ENCODE measurements at regions not wholly inside any gene's neighbourhood (a gene's known extent, or its start where the extent isn't known, plus 50 kb on each side); places are given as distances from the start of the nearest gene placed in this dataset.

DNA sequence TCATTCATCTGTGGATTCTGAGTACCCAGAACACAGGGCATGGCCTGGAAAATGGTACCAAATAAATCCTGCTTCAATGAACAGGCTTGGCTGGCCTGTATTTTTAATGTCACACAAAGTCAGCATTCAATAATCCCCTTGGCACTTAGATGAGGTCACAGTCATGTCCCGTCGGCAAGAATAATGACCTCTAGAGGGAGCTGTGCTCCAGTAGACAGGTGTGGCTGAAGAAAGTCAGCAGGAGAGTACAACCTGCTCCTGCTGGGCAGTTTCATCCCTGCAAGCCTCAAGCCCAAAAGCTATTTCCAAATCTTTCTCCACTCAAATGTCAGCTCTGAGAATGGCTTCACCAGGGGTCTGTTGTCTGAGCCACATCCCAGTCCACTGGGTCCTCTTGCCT, 404.0 kb upstream of the F9 start:
- TF ChIP-seq CTCF (IDR thresholded peaks at IDR 0.05) = peak; percentile 60
- Histone ChIP-seq H3K4me3 (no peak overlapping the region), H3K27me3 (ENCODE audit: insufficient read depth in 3 of 3, low read length in 2 of 3) (no peaks in the 10 kb centered on the region), H3K27ac (no peak overlapping the region), H3K9me3 (no peaks in the 10 kb centered on the region), H3K36me3 (ENCODE audit: insufficient read depth in 1 of 2, low read depth in 1 of 2) (no peaks in the 10 kb centered on the region), H3K4me1 (peaks cover 3% of the 10 kb centered on the region)
- ATAC-seq = peak; percentile 86 to 96 (median 93)
- WGBS, 3 donors = 3 to 14% (median 9%) methylated on average over 2 of the region's 2 CpGs
- DNase-seq = peak; percentile 10 to 46
- intact Hi-C loops (cut with DNase I) = loop anchor here in 1 of 2 donors (2.0 to 10.0 kb wide), 2 partner anchors 58 to 296 kb away; no protein-coding TSS in a partner anchor

DNA sequence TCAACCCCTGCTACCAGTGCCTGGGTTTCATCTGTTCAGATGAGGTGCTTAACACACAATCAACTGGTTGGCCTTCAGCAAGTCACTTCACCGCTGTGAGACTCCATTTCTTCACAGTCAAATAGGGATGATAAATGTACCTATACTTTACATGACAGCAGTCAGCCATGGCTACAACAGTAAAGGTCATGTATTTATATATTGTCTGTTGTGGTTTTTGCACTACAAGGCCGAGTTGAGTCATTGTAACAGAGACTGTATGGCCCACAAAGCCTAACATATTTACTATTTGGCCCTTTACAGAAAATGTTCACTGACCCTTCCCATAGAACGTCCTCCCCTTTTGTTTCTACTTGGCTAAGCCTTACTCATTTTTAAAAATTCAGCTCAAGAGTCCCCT, 404.6 kb upstream of the F9 start:
- ATAC-seq (peak in 2 of 4 donors; percentile 30 to 41), DNase-seq (no peak)
- peaks cover 3% of the 10 kb centered on the region for H3K4me1 ChIP-seq
- intact Hi-C loops (cut with DNase I) = loop anchor here in 1 of 2 donors (2.0 to 10.0 kb wide), 2 partner anchors 59 to 297 kb away; no protein-coding TSS in a partner anchor
- no peak overlapping the region for H3K27ac ChIP-seq
- no peaks in the 10 kb centered on the region for H3K27me3 ChIP-seq (ENCODE audit: insufficient read depth in 3 of 3, low read length in 2 of 3)
- no peak for TF ChIP-seq CTCF (IDR thresholded peaks at IDR 0.05)
- H3K4me3 ChIP-seq = no peak overlapping the region
- H3K36me3 ChIP-seq (ENCODE audit: insufficient read depth in 1 of 2, low read depth in 1 of 2) = no peaks in the 10 kb centered on the region
- H3K9me3 ChIP-seq = no peaks in the 10 kb centered on the region
- 63 to 86% (median 65%) methylated on average over 3 of the region's 3 CpGs for WGBS, 3 donors

GRCh38 chrX:139121616-139122286, 408.8 kb upstream of the F9 start:
- no peak for TF ChIP-seq CTCF (IDR thresholded peaks at IDR 0.05)
- Histone ChIP-seq H3K27me3 (ENCODE audit: insufficient read depth in 3 of 3, low read length in 2 of 3) (no peaks in the 10 kb centered on the region), H3K36me3 (ENCODE audit: insufficient read depth in 1 of 2, low read depth in 1 of 2) (no peaks in the 10 kb centered on the region), H3K4me1 (peaks cover 3% of the 10 kb centered on the region), H3K27ac (no peak overlapping the region), H3K4me3 (no peak overlapping the region), H3K9me3 (no peaks in the 10 kb centered on the region)
- DNase-seq (no peak), ATAC-seq (no peak)
- intact Hi-C loops (cut with DNase I) = loop anchor here in 1 of 2 donors (10.0 kb wide), 1 partner anchor 63 kb away; no protein-coding TSS in a partner anchor
- WGBS, 3 donors = 63 to 85% (median 73%) methylated on average over 4 of the region's 4 CpGs

DNA sequence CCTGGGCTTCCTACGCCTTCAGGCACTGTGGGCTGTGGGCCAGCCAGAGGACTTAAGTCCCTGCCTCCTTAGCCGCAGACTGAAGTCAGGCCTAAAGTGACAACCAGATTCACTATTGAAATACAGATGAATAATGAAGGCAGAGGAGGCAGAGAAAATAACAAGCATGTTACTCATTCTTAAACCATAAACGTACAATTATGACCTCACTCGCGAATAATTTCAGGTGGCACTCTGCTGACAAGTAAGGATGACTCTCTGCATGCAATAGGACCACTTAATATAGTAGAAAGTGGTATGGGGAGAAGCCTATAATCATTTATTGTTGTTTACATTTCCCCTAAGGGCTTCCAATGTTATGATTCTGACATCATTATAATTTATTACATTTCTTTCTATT, 409.2 kb upstream of the FGF13 start:
- Histone ChIP-seq H3K27me3 (ENCODE audit: insufficient read depth in 3 of 3, low read length in 2 of 3) (no peaks in the 10 kb centered on the region), H3K4me1 (no peaks in the 10 kb centered on the region), H3K36me3 (ENCODE audit: insufficient read depth in 1 of 2, low read depth in 1 of 2) (no peaks in the 10 kb centered on the region), H3K27ac (no peak overlapping the region), H3K9me3 (no peaks in the 10 kb centered on the region), H3K4me3 (no peak overlapping the region)
- no peak for DNase-seq
- WGBS, 3 donors = 80 to 98% (median 92%) methylated on average over 5 of the region's 5 CpGs
- ATAC-seq = no peak
- TF ChIP-seq CTCF (IDR thresholded peaks at IDR 0.05) = no peak
- intact Hi-C loops (cut with DNase I) = loop anchor here in 1 of 2 donors (10.0 kb wide), 1 partner anchor 64 kb away; no protein-coding TSS in a partner anchor

Data from psoas muscle (tissue), 7 donors.